CD14-positive monocyte (primary cell): ENCODE measurements at regions not wholly inside any gene's neighbourhood (a gene's known extent, or its start where the extent isn't known, plus 50 kb on each side); places are given as distances from the start of the nearest gene placed in this dataset.

Source experiments
- DNase-seq, 3 donors: peaks; one replicate each; pipeline ENCODE4 v3.0.0-alpha.2; 2011 to 2022
- H2AFZ ChIP-seq: 2 replicates; pipeline ENCODE4 v1.6.0; 2012; ENCODE audit warnings: mild to moderate bottlenecking, low read depth, low read length, inconsistent platforms; ENCODE audit not compliant: insufficient read depth, poor library complexity, severe bottlenecking
- H3K27ac ChIP-seq, 2 donors: 1 replicate in 1 of 2; 2 replicates in 1 of 2; pipeline ENCODE4 v1.5.1; 2012 to 2013; ENCODE audit warnings: low read length in 2 of 2, control low read depth in 1 of 2, inconsistent platforms in 1 of 2, low read depth in 1 of 2, mild to moderate bottlenecking in 1 of 2
- H3K27me3 ChIP-seq, 2 donors: one replicate each; pipeline versions ENCODE4 v1.6.0 to v1.6.1; 2011 to 2013; ENCODE audit warnings: low read length in 2 of 2; ENCODE audit not compliant: control insufficient read depth in 2 of 2, insufficient read depth in 2 of 2
- H3K36me3 ChIP-seq, 2 donors: replicated peaks in 1 of 2; 1 replicate in 1 of 2; 2 replicates in 1 of 2; pipeline versions ENCODE4 v1.5.1 to v1.6.1; 2012 to 2013; ENCODE audit warnings: low read length in 2 of 2, control low read depth in 1 of 2, inconsistent platforms in 1 of 2, mild to moderate bottlenecking in 1 of 2; ENCODE audit not compliant: insufficient read depth in 2 of 2, control insufficient read depth in 1 of 2
- H3K4me1 ChIP-seq, 2 donors: 1 replicate in 1 of 2; 2 replicates in 1 of 2; pipeline versions ENCODE4 v1.5.1 to v1.6.1; 2012 to 2013; ENCODE audit warnings: low read length in 2 of 2, control low read depth in 1 of 2, inconsistent platforms in 1 of 2, mild to moderate bottlenecking in 1 of 2, moderate library complexity in 1 of 2; ENCODE audit not compliant: insufficient read depth in 2 of 2, control insufficient read depth in 1 of 2
- H3K4me2 ChIP-seq: replicated peaks from 2 replicates; pipeline ENCODE3; 2012; ENCODE audit warnings: low read length, moderate library complexity, mild to moderate bottlenecking; ENCODE audit not compliant: poor library complexity, severe bottlenecking; ENCODE audit errors: extremely low read depth
- H3K4me3 ChIP-seq, 3 experiments: fragments of 200-600 bp in 1 of 3; sonication (generic) in 1 of 3; replicated peaks in 1 of 3; 1 replicate in 2 of 3; 2 replicates in 1 of 3; pipeline ENCODE4 v1.5.1; 2011 to 2013; ENCODE audit warnings: low read length in 3 of 3, mild to moderate bottlenecking in 3 of 3, control low read depth in 2 of 3, low read depth in 2 of 3, inconsistent platforms in 1 of 3, moderate library complexity in 1 of 3
- H3K79me2 ChIP-seq: 2 replicates; pipeline ENCODE4 v1.6.0; 2012; ENCODE audit warnings: mild to moderate bottlenecking, control low read depth, inconsistent platforms, low read length, moderate library complexity; ENCODE audit not compliant: insufficient read depth
- H3K9ac ChIP-seq: 2 replicates; pipeline ENCODE4 v1.6.0; 2017; ENCODE audit warnings: low read length, mild to moderate bottlenecking; ENCODE audit not compliant: insufficient read depth, poor library complexity, severe bottlenecking
- H3K9me3 ChIP-seq, 2 donors: replicated peaks in 1 of 2; 1 replicate in 1 of 2; 2 replicates in 1 of 2; pipeline versions ENCODE4 v1.5.1 to v1.6.1; 2012 to 2013; ENCODE audit warnings: low read length in 2 of 2, control low read depth in 1 of 2; ENCODE audit not compliant: control insufficient read depth in 1 of 2, insufficient read depth in 1 of 2
- H4K20me1 ChIP-seq: 2 replicates; pipeline ENCODE4 v1.6.0; 2012; ENCODE audit warnings: mild to moderate bottlenecking, low read length, control low read depth, moderate library complexity; ENCODE audit not compliant: insufficient read depth
- H3K27ac Mint-ChIP-seq, 7 donors: one replicate each; pipeline ENCODE4 v1.8.0; 2020; ENCODE audit warnings: mild to moderate bottlenecking in 7 of 7, mixed read lengths in 7 of 7, moderate library complexity in 6 of 7, inconsistent platforms in 2 of 7
- H3K27me3 Mint-ChIP-seq, 3 donors: one replicate each; pipeline ENCODE4 v1.8.0; 2021 to 2022; ENCODE audit warnings: low read depth in 3 of 3, mild to moderate bottlenecking in 3 of 3, mixed read lengths in 3 of 3, moderate library complexity in 3 of 3, inconsistent platforms in 1 of 3
- H3K36me3 Mint-ChIP-seq, 2 donors: one replicate each; pipeline ENCODE4 v1.8.0; 2020; ENCODE audit warnings: mixed read lengths in 2 of 2, inconsistent platforms in 1 of 2, mild to moderate bottlenecking in 1 of 2
- H3K4me1 Mint-ChIP-seq: one replicate; pipeline ENCODE4 v1.8.0; 2020; ENCODE audit warnings: mild to moderate bottlenecking, mixed read lengths
- H3K4me3 Mint-ChIP-seq, 2 donors: one replicate each; pipeline ENCODE4 v1.8.0; 2020; ENCODE audit warnings: mild to moderate bottlenecking in 2 of 2, mixed read lengths in 2 of 2, moderate library complexity in 1 of 2
- H3K9me3 Mint-ChIP-seq, 7 donors: one replicate each; pipeline ENCODE4 v1.8.0; 2020 to 2022; ENCODE audit warnings: mixed read lengths in 7 of 7, mild to moderate bottlenecking in 6 of 7, moderate library complexity in 6 of 7, inconsistent platforms in 2 of 7
- WGBS: methylation state at CpG from one replicate; pipeline ENCODE4 v1.1.5; 2013; ENCODE audit warnings: missing lambda C conversion rate; ENCODE audit not compliant: insufficient coverage; 5-methylcytosine and 5-hydroxymethylcytosine counted together
- intact Hi-C, 2 donors: fragments of 100-400 bp; cut with micrococcal nuclease; formaldehyde crosslinking; loops; one replicate each; pipeline versions ENCODE4 v1.15.0 to v1.15.1; 2023
- TF ChIP-seq, protein P1 (sequence below): fragments of 200-600 bp; IDR thresholded peaks from one replicate; pipeline ENCODE4 v1.8.0; 2022; ENCODE audit warnings: antibody characterized with exemption, mild to moderate bottlenecking

DNA sequence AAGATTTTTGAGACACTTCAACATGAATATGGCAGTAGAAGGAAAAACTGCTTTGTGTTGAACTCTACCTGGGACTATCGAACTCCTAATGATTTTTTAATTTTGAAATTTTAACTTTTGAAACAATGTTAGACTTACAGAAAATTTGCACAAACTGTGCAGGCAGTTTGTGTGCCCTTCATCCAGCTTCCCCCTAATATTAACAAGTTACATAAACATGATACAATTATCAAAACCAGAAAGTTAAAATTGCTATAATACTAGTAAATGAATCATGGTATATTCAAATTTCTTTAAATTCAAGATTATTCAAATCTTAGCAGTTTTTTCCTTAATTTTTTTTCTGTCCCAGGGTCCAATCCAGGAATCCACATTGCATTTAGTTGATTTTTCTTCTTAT is 278.9 kb downstream of the ADGRL2 start:
- Mint-ChIP-seq H3K4me3 (no peak overlapping the region), H3K27me3 (no peaks in the 10 kb centered on the region), H3K36me3 (no peaks in the 10 kb centered on the region), H3K9me3 (peaks cover 0 to 6% (median 4%) of the 10 kb centered on the region in 7 donors), H3K27ac (no peak overlapping the region), H3K4me1 (no peaks in the 10 kb centered on the region)
- Histone ChIP-seq H3K4me1 (no peaks in the 10 kb centered on the region), H3K4me2 (no peak overlapping the region), H3K9ac (no peak overlapping the region), H3K79me2 (no peaks in the 10 kb centered on the region), H3K4me3 (no peak overlapping the region), H3K36me3 (no peaks in the 10 kb centered on the region), H3K27me3 (no peaks in the 10 kb centered on the region), H3K27ac (no peak overlapping the region), H2AFZ (no peak overlapping the region), H3K9me3 (peaks cover 0 to 3% of the 10 kb centered on the region in 2 donors), H4K20me1 (no peaks in the 10 kb centered on the region)
- no peak for DNase-seq
- WGBS = no CpG with 5 or more reads among the region's 1 CpG
- intact Hi-C loops = no loop called here
- TF ChIP-seq, protein P1, sequence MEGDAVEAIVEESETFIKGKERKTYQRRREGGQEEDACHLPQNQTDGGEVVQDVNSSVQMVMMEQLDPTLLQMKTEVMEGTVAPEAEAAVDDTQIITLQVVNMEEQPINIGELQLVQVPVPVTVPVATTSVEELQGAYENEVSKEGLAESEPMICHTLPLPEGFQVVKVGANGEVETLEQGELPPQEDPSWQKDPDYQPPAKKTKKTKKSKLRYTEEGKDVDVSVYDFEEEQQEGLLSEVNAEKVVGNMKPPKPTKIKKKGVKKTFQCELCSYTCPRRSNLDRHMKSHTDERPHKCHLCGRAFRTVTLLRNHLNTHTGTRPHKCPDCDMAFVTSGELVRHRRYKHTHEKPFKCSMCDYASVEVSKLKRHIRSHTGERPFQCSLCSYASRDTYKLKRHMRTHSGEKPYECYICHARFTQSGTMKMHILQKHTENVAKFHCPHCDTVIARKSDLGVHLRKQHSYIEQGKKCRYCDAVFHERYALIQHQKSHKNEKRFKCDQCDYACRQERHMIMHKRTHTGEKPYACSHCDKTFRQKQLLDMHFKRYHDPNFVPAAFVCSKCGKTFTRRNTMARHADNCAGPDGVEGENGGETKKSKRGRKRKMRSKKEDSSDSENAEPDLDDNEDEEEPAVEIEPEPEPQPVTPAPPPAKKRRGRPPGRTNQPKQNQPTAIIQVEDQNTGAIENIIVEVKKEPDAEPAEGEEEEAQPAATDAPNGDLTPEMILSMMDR = no peak

DNA sequence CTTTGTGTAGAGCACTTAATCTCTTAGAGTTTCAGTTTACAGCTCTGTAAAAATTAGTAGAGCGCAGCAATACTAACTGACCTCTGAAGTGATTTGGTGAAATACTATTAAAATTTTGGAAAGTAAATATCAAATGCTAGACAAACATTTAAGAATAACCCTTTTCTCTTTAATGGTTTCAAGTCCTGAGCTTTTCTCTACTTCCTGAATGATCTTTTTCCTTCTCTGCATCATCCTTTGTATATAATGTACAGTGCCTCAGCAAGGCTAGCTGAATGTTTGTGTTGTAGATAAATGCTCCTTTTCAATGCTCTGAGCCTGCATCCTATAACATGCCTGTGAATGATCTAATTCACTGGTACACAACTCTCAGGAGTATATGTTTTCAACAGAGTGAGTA is 272.9 kb downstream of the ADGRL2 start:
- Mint-ChIP-seq H3K4me1 (no peaks in the 10 kb centered on the region), H3K27ac (no peak overlapping the region), H3K27me3 (peaks cover 0 to 4% (median 0%) of the 10 kb centered on the region in 3 donors), H3K36me3 (no peaks in the 10 kb centered on the region), H3K9me3 (peaks cover 10 to 24% (median 13%) of the 10 kb centered on the region in 7 donors), H3K4me3 (no peak overlapping the region)
- Histone ChIP-seq H3K4me1 (no peaks in the 10 kb centered on the region), H3K27ac (no peak overlapping the region), H4K20me1 (no peaks in the 10 kb centered on the region), H2AFZ (no peak overlapping the region), H3K9ac (no peak overlapping the region), H3K36me3 (no peaks in the 10 kb centered on the region), H3K4me2 (no peak overlapping the region), H3K27me3 (no peaks in the 10 kb centered on the region), H3K4me3 (no peak overlapping the region), H3K9me3 (no peaks in the 10 kb centered on the region), H3K79me2 (no peaks in the 10 kb centered on the region)
- no CpG with 5 or more reads among the region's 1 CpG for WGBS
- no peak for DNase-seq
- TF ChIP-seq, protein P1 = no peak
- intact Hi-C loops = no loop called here
